ENCODE measurements at regions not wholly inside any gene's neighbourhood (a gene's known extent, or its start where the extent isn't known, plus 50 kb on each side); places are given as distances from the start of the nearest gene placed in this dataset.

GRCh38 chr1:239707615-239708014 is 321.2 kb downstream of the CHRM3 start:
- Histone ChIP-seq H3K4me2 (no peak overlapping the region), H3K4me3 (no peak overlapping the region), H3K4me1 (no peaks in the 10 kb centered on the region), H3K9me3 (no peaks in the 10 kb centered on the region), H3K27ac (no peak overlapping the region)
- FAIRE-seq: no peak
- DNase-seq (ENCODE audit: low read depth in 1 of 2, low spot score in 1 of 2): no peak
- ChIA-PET POLR2A (no interaction called here), CTCF (no interaction called here)
- no peak for TF ChIP-seq HDAC2 (IDR thresholded peaks at IDR 0.05)
- TF ChIP-seq PBX3 (IDR thresholded peaks at IDR 0.05): no peak
- no peak for TF ChIP-seq CTCF (IDR thresholded peaks at IDR 0.05)
- no peak for TF ChIP-seq FOSB (CRISPR knock-in tag; IDR thresholded peaks at IDR 0.05)
- TF ChIP-seq RARB (CRISPR knock-in tag; IDR thresholded peaks at IDR 0.05): no peak
- no peak for TF ChIP-seq EP300 (IDR thresholded peaks at IDR 0.05)
- no peak for TF ChIP-seq JUNB (IDR thresholded peaks at IDR 0.05)
- no peak for TF ChIP-seq FOXS1 (CRISPR knock-in tag; IDR thresholded peaks at IDR 0.05)
- TF ChIP-seq KDM1A (IDR thresholded peaks at IDR 0.05; ENCODE audit: low read depth): no peak
- no peak for TF ChIP-seq SMC3 (IDR thresholded peaks at IDR 0.05)
- no peak for TF ChIP-seq GATA3 (IDR thresholded peaks at IDR 0.05; ENCODE audit: borderline replicate concordance)
- no peak for TF ChIP-seq HMGXB4 (CRISPR knock-in tag; IDR thresholded peaks at IDR 0.05; ENCODE audit: borderline replicate concordance)
- no peak for TF ChIP-seq RCOR1 (IDR thresholded peaks at IDR 0.05; ENCODE audit: low read depth, low read length)
- TF ChIP-seq HOXA7 (CRISPR knock-in tag; IDR thresholded peaks at IDR 0.05): no peak
- no peak for TF ChIP-seq MAFK (IDR thresholded peaks at IDR 0.05; ENCODE audit: partially characterized antibody)
- no peak for TF ChIP-seq ESRRA (IDR thresholded peaks at IDR 0.05; ENCODE audit: borderline replicate concordance, low read length)
- TF ChIP-seq USF2 (IDR thresholded peaks at IDR 0.05): no peak
- TF ChIP-seq HES2 (IDR thresholded peaks at IDR 0.05): no peak
- TF ChIP-seq ZC3H11A (IDR thresholded peaks at IDR 0.05): no peak
- ATAC-seq: no peak

GRCh38 chr1:239708622-239709021 is 322.3 kb downstream of the CHRM3 start:
- Histone ChIP-seq H3K9me3 (no peaks in the 10 kb centered on the region), H3K4me3 (no peak overlapping the region), H3K27ac (no peak overlapping the region), H3K4me1 (no peaks in the 10 kb centered on the region), H3K4me2 (no peak overlapping the region)
- POLR2A ChIA-PET: no interaction called here
- CTCF ChIA-PET: no interaction called here
- TF ChIP-seq KDM1A (IDR thresholded peaks at IDR 0.05; ENCODE audit: low read depth) (no peak), CHD2 (IDR thresholded peaks at IDR 0.05; ENCODE audit: low read length, partially characterized antibody) (no peak), MAFK (IDR thresholded peaks at IDR 0.05; ENCODE audit: partially characterized antibody) (no peak), ESRRA (IDR thresholded peaks at IDR 0.05; ENCODE audit: borderline replicate concordance, low read length) (no peak)
- DNase-seq (ENCODE audit: low read depth in 1 of 2, low spot score in 1 of 2) (no peak), FAIRE-seq (no peak), ATAC-seq (no peak)
- 0% methylated on average over 1 of the region's 1 CpG for WGBS (ENCODE audit: missing lambda C conversion rate)

GRCh38 chr1:239711768-239712167 is 325.4 kb downstream of the CHRM3 start:
- Histone ChIP-seq H3K4me3 (no peak overlapping the region), H3K4me1 (no peaks in the 10 kb centered on the region; the same call in 2 of the 3 replicates), H3K27ac (no peak overlapping the region), H3K4me2 (no peak overlapping the region), H3K9me3 (no peaks in the 10 kb centered on the region)
- ChIA-PET CTCF (no interaction called here), POLR2A (no interaction called here)
- WGBS (ENCODE audit: missing lambda C conversion rate): 40% methylated on average over 1 of the region's 1 CpG
- no peak for FAIRE-seq
- ATAC-seq: no peak
- no peak for DNase-seq (ENCODE audit: low read depth in 1 of 2, low spot score in 1 of 2)
- TF ChIP-seq MYC (IDR thresholded peaks at IDR 0.05; ENCODE audit: borderline replicate concordance, low read length) (no peak), CHD2 (IDR thresholded peaks at IDR 0.05; ENCODE audit: low read length, partially characterized antibody) (no peak), RNF2 (IDR thresholded peaks at IDR 0.05; ENCODE audit: borderline replicate concordance, low read depth) (no peak), BCL3 (IDR thresholded peaks at IDR 0.05) (no peak), ZSCAN20 (CRISPR knock-in tag; IDR thresholded peaks at IDR 0.05) (no peak), CBX8 (IDR thresholded peaks at IDR 0.05) (no peak), GATA3 (IDR thresholded peaks at IDR 0.05; ENCODE audit: borderline replicate concordance) (no peak), TP53 (CRISPR knock-in tag; IDR thresholded peaks at IDR 0.05) (no peak), RAD21 (conservative IDR thresholded peaks at IDR 0.05 in 1 of 2, IDR thresholded peaks at IDR 0.05 in 1 of 2) (no peak), HDAC2 (IDR thresholded peaks at IDR 0.05) (no peak), EP300 (IDR thresholded peaks at IDR 0.05) (no peak), CEBPB (IDR thresholded peaks at IDR 0.05) (no peak), HES2 (IDR thresholded peaks at IDR 0.05) (no peak), PHF8 (IDR thresholded peaks at IDR 0.05; ENCODE audit: borderline replicate concordance, low read depth) (no peak)

Data from A549 (cell line).